Endothelial cell of umbilical vein (primary cell): ENCODE measurements at regions not wholly inside any gene's neighbourhood (a gene's known extent, or its start where the extent isn't known, plus 50 kb on each side); places are given as distances from the start of the nearest gene placed in this dataset.
"Not testable (repeated sequence)": the region's sequence is repeated elsewhere in the genome, so short reads cannot be mapped to it uniquely, and the experiment has no call there.

Experiments used
- CTCF ChIP-seq, 2 donors: IDR thresholded peaks; 1 replicate in 1 of 2; 2 replicates in 1 of 2; pipeline ENCODE4 v1.5.1; 2011; ENCODE audit warnings: low read length in 2 of 2, mild to moderate bottlenecking in 2 of 2, moderate library complexity in 2 of 2, control low read depth in 1 of 2, inconsistent platforms in 1 of 2, low read depth in 1 of 2; ENCODE audit not compliant: insufficient read depth in 1 of 2; ENCODE audit errors: extremely low read depth in 1 of 2
- EZH2 ChIP-seq: IDR thresholded peaks from 2 replicates; pipeline ENCODE4 v1.6.1; 2012; ENCODE audit warnings: borderline replicate concordance, low read depth, mild to moderate bottlenecking, moderate library complexity, low read length, inconsistent platforms; ENCODE audit not compliant: severe bottlenecking
- JUN ChIP-seq: IDR thresholded peaks from 2 replicates; pipeline ENCODE4 v1.6.1; 2011; ENCODE audit warnings: borderline replicate concordance, low read depth; ENCODE audit not compliant: insufficient read length, insufficient read depth
- MAX ChIP-seq: IDR thresholded peaks from 2 replicates; pipeline ENCODE4 v1.6.1; 2011; ENCODE audit not compliant: insufficient read depth, insufficient read length
- MYC ChIP-seq: IDR thresholded peaks from one replicate; pipeline ENCODE4 v1.6.1; 2011; ENCODE audit warnings: mild to moderate bottlenecking, low read depth, low read length
- POLR2A ChIP-seq: IDR thresholded peaks from 2 replicates; pipeline ENCODE4 v1.6.1; 2012; ENCODE audit warnings: low read depth, mild to moderate bottlenecking, control low read depth, low read length
- POLR2AphosphoS5 ChIP-seq: IDR thresholded peaks from 2 replicates; pipeline ENCODE4 v1.6.1; 2012; ENCODE audit warnings: low read depth, mild to moderate bottlenecking, control low read depth, low read length, moderate library complexity; ENCODE audit not compliant: insufficient read depth

GRCh38 chr16:87124405-87124804 is 192.8 kb downstream of the C16orf95 start:
- not testable (repeated sequence) for TF ChIP-seq CTCF (IDR thresholded peaks at IDR 0.05; ENCODE audit: extremely low read depth in 1 of 2, insufficient read depth in 1 of 2, low read depth in 1 of 2, low read length in 2 of 2); MYC; POLR2A; MAX; EZH2; JUN; POLR2AphosphoS5
